Activated T-helper 2 cell treated with anti-CD3 and anti-CD28 coated beads, Interferon-gamma antibody, Interleukin-2, Interleukin-4, amounts not matched to agents 10 μg/mL and 5 μg/mL and 100 μg/mL, durations not matched to agents 14 hours and 24 hours and 36 hours (primary cell): ENCODE measurements at regions not wholly inside any gene's neighbourhood (a gene's known extent, or its start where the extent isn't known, plus 50 kb on each side); places are given as distances from the start of the nearest gene placed in this dataset.

Source experiments
- DNase-seq: peaks from one replicate; pipeline ENCODE4 v3.0.0; 2021; ENCODE audit warnings: low spot score
- H3K27ac Mint-ChIP-seq: one replicate; pipeline ENCODE4 v1.8.0; 2021; ENCODE audit warnings: mixed read lengths
- H3K27me3 Mint-ChIP-seq: one replicate; pipeline ENCODE4 v1.8.0; 2021; ENCODE audit warnings: low read depth, mixed read lengths
- H3K36me3 Mint-ChIP-seq: one replicate; pipeline ENCODE4 v1.8.0; 2021; ENCODE audit warnings: low read depth, mixed read lengths
- H3K4me1 Mint-ChIP-seq: one replicate; pipeline ENCODE4 v1.8.0; 2021; ENCODE audit warnings: low read depth, mixed read lengths
- H3K4me3 Mint-ChIP-seq: one replicate; pipeline ENCODE4 v1.8.0; 2021; ENCODE audit warnings: low read depth, mild to moderate bottlenecking, moderate library complexity, mixed read lengths
- H3K9me3 Mint-ChIP-seq: one replicate; pipeline ENCODE4 v1.8.0; 2021; ENCODE audit warnings: mixed read lengths
- intact Hi-C: fragments of 100-400 bp; cut with micrococcal nuclease; formaldehyde crosslinking; loops from one replicate; pipeline ENCODE4 v1.15.1; 2023

DNA sequence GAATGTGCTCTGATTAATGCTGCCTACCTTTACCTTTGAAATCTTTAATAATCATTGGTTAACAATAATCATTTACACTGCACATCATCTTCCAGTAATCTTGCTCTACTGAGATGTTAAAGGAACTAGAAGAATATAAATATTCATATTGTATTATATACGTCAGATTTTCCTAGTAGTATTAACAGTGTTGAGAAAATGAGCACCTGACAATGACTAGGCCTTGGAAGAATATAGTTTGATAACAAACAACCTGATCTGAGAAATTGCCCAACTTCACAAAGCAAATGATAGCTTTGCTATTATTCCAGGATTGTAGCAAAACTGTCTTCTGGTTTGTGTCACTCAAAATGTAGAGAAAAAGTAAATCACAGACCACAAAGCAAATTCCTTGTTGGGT is 467.1 kb downstream of the NOVA1 start:
- no peaks in the 10 kb centered on the region for H3K27me3 Mint-ChIP-seq
- DNase-seq: no peak
- peaks cover 43% of the 10 kb centered on the region for H3K9me3 Mint-ChIP-seq
- intact Hi-C loops: no loop called here
- H3K4me1 Mint-ChIP-seq: no peaks in the 10 kb centered on the region
- no peak overlapping the region for H3K4me3 Mint-ChIP-seq
- H3K27ac Mint-ChIP-seq: no peak overlapping the region
- H3K36me3 Mint-ChIP-seq: no peaks in the 10 kb centered on the region

DNA sequence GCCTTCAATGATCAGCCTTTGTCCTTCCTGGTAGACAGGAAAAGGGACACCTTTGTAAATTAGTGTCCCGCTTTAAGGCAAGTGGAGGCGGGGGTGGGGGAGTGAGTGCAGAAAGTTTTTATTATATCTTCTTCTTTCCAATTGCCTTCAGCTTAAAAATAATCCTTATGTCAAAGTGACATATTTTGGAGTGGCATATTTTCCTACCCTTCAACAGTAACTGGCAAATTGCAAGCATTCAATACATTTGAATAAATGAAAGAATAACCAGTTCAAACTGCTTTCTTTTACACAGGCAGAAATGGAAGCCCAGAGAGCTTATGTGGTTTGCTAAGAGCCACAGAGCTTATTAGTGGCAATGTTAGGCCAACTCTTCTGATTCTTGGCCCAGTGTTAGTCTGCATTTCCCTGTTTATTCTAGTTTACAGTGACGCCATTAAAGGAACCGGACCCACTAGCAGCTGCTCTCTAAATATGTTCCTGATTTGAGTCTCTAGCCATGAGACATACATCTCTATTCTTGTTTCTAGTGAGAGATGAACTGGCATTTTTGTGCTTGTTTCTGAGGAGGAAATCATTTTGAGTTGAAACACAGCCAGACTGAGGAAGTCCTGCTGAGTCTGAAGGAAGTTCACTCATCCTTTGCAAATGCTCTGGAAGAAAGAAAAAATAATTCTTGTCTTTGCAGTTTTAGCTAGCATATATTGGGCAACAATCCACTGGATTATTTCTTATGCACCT is 468.7 kb downstream of the NOVA1 start:
- H3K4me1 Mint-ChIP-seq: no peaks in the 10 kb centered on the region
- no peak overlapping the region for H3K4me3 Mint-ChIP-seq
- H3K36me3 Mint-ChIP-seq: no peaks in the 10 kb centered on the region
- DNase-seq: no peak
- no peak overlapping the region for H3K27ac Mint-ChIP-seq
- H3K9me3 Mint-ChIP-seq: peaks cover 40% of the 10 kb centered on the region
- H3K27me3 Mint-ChIP-seq: no peaks in the 10 kb centered on the region
- intact Hi-C loops: no loop called here

DNA sequence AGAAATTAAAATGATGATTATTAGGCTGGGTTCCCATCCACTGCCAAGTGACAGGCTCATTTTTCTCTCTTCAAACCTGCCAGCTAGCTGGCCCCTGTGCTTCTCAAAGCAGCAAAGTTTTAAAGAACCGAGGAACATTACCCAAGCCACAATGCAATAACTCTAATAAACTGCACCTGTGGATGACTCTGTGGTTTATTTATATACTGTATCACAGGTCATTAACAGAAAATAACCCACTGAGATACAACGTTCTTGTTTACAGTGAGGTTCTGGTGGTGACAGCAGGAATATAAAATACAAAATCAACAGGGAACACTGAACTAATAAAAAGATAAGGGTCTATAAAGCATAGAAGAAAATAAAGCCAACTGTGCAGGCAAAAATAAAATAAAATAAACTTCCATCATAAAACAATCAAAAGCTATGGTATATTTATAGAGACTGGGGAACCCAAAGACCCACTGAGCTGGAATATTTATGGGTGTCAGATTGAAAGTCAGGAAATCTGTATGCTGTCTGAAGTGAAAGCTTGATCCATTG is 472.9 kb downstream of the NOVA1 start:
- Mint-ChIP-seq H3K36me3 (no peaks in the 10 kb centered on the region), H3K4me1 (no peaks in the 10 kb centered on the region), H3K27me3 (no peaks in the 10 kb centered on the region), H3K4me3 (no peak overlapping the region), H3K9me3 (peaks cover 33% of the 10 kb centered on the region), H3K27ac (no peak overlapping the region)
- DNase-seq: no peak
- intact Hi-C loops: no loop called here

DNA sequence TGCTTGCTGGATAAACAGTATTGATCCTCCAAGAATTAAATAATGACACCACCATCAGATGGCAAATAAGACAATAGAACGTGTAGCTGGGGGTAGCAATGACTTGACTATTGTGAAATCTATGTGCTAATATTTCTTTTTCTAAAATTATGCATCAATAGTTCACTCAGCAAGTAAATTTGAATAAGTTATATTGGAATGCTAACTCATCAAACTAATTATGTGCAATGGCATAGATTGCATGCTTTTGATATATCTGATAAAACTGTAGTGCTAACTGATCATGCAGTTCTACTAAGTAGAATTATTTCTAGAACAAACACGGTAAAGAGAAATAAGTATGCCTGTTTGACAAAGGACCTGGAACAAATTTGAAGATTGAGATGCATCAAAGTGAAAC is 474.4 kb downstream of the NOVA1 start:
- no peak overlapping the region for H3K4me3 Mint-ChIP-seq
- no peaks in the 10 kb centered on the region for H3K36me3 Mint-ChIP-seq
- intact Hi-C loops: no loop called here
- H3K27me3 Mint-ChIP-seq: no peaks in the 10 kb centered on the region
- H3K9me3 Mint-ChIP-seq: peaks cover 37% of the 10 kb centered on the region
- DNase-seq: no peak
- no peaks in the 10 kb centered on the region for H3K4me1 Mint-ChIP-seq
- H3K27ac Mint-ChIP-seq: no peak overlapping the region

DNA sequence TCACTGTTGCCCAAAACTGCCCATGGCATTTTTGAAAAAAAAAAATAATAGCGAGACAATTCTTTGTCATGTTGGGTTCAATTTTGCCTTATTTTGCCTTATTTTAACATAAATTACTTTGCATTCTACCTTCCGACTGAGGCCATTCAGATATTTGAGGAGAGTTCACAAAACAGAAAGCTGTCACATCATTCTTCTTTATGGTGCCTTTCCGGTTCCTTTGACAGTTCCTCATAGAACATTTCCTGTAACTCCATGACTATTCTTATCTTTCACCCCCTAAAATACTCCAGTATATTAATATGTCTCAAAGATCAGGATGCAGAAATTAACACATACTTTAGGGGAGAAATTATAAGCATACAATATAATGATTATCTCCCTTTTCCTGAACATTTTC is 476.7 kb downstream of the NOVA1 start:
- Mint-ChIP-seq H3K4me3 (no peak overlapping the region), H3K4me1 (no peaks in the 10 kb centered on the region), H3K36me3 (no peaks in the 10 kb centered on the region), H3K27me3 (no peaks in the 10 kb centered on the region), H3K27ac (no peak overlapping the region), H3K9me3 (peaks cover 36% of the 10 kb centered on the region)
- DNase-seq: no peak
- intact Hi-C loops: no loop called here

DNA sequence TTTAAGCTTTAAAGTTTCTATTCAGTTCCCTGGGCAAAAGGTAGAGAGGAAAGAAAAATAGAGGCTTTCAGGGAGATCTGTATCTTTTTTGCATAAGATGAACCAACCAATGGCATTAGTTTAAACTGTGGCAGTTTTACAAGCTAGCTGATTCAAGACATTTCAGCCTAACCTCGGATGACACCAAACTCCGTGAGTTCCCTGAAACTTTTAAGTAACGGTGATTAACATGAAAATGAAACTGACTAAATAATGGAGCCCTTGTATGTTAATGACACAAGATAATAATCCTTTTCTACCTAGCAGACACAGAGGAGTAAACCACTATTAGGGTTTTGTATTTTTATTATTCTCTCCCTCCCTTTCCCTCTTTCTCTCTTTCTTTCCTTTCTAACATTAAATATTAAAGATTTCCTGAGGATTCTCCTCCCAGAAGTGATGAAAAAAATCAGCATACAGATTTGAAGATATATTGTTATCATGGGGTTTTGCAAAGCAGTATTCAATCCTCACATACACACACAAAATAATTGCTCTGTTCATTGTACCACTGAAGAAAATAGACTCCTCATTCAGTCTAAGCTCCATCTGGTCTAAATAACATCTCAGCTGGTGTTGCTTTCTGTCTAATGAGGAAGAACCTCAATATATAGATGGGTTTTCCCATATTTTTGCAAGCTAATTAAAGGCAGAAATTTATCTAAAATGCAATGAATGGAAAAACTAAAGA is 483.8 kb downstream of the NOVA1 start:
- H3K27me3 Mint-ChIP-seq: no peaks in the 10 kb centered on the region
- H3K4me1 Mint-ChIP-seq: no peaks in the 10 kb centered on the region
- intact Hi-C loops: no loop called here
- H3K4me3 Mint-ChIP-seq: no peak overlapping the region
- H3K27ac Mint-ChIP-seq: no peak overlapping the region
- H3K9me3 Mint-ChIP-seq: peaks cover 37% of the 10 kb centered on the region
- no peak for DNase-seq
- no peaks in the 10 kb centered on the region for H3K36me3 Mint-ChIP-seq

DNA sequence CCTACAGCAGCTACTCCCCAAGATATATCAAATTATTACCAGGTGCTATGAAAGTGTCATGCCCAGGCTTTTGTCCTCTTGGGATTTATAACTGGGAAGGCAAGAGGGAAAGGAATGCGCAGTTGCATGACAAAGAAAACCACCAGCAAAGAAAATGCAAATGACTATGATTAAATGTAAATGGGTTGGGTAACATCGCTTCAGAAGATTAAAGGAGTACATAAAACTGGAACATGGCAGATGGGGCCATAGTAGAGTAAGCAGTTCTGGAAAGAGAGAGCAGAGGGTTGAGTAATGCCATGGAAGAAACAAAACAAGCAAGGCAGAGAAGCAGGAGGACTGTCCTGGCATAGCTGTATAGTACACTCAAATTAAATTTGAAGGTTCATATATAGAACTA is 493.1 kb downstream of the NOVA1 start:
- Mint-ChIP-seq H3K4me1 (no peaks in the 10 kb centered on the region), H3K27me3 (no peaks in the 10 kb centered on the region), H3K4me3 (no peak overlapping the region), H3K27ac (no peak overlapping the region), H3K36me3 (no peaks in the 10 kb centered on the region), H3K9me3 (peaks cover 51% of the 10 kb centered on the region)
- intact Hi-C loops: no loop called here
- DNase-seq: no peak

DNA sequence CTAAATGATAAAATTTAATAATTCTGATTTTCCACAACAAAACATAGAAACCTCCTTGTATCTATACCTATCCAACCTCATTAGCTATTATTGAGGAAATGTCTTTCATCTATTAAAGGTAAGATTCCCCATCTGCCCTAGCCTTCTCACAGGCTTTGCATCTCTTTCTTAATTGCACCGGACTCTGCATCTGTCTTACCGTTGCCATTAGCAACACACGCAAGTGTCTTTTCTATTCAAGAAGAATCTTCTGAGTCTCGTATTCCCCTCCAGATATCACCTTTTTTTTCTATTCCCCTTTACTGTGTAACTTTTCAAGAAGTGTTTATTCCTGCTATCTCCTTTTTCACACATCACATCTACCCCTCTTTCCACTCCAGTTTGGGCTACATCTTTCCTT is 500.0 kb downstream of the NOVA1 start:
- H3K9me3 Mint-ChIP-seq: peaks cover 45% of the 10 kb centered on the region
- H3K27ac Mint-ChIP-seq: no peak overlapping the region
- intact Hi-C loops: no loop called here
- H3K36me3 Mint-ChIP-seq: no peaks in the 10 kb centered on the region
- no peaks in the 10 kb centered on the region for H3K27me3 Mint-ChIP-seq
- no peaks in the 10 kb centered on the region for H3K4me1 Mint-ChIP-seq
- no peak overlapping the region for H3K4me3 Mint-ChIP-seq
- no peak for DNase-seq

DNA sequence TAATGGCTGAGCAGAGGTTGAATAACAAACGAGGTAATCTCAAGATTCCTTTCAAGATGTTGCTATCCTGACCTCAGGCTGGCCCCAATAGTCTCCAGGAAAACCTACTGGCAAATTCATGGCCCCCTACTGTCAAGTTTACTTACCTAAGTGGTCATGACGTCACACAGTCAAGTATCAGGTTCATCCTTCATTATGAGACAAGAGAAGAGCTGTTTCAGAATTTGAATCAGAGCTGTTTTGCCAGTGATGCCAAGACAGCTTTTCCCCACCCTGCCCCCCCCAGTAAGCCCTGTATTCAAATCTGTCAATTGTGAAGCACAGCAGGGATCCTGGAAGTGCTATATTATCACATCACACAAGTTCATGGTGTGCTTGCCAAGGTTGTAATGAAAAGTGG is 509.6 kb downstream of the NOVA1 start:
- Mint-ChIP-seq H3K36me3 (no peaks in the 10 kb centered on the region), H3K27ac (no peak overlapping the region), H3K9me3 (peaks cover 44% of the 10 kb centered on the region), H3K27me3 (no peaks in the 10 kb centered on the region), H3K4me1 (no peaks in the 10 kb centered on the region), H3K4me3 (no peak overlapping the region)
- intact Hi-C loops: no loop called here
- no peak for DNase-seq

DNA sequence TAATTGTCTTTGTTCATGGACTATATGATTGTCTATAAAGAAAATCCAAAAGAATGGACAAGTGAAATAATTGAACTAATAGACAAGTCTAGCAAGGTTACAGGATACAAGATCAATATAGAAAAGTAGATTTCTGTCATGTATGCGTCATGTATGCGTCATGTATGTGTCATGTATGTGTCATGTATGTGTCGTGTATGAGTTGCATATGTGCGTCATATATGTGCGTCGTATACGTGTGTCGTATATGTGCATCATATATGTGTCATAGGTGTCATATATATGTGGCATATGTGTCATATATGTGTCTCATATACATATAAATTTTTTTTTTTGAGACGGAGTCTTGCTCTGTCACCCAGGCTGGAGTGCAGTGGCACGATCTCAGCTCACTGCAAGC is 516.8 kb downstream of the NOVA1 start:
- H3K36me3 Mint-ChIP-seq: no peaks in the 10 kb centered on the region

DNA sequence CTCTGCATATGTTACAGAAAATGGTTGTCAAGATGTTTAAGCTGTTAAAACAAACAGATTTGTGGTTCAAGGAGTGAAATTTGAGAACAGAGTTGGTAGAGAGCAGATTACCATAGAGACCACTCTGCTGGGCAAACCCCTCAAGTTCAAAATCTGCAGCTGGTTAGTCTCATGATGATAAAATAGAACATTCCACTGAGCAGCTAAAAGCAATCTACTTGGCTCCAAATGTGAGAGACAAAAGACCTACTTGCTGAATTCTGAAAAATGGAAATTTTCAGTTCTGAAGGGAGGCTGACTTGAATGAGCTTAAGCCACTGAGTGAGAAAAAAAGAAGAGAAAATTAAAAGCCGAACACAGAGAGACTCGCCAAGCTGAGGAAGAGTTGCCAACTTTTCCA is 519.3 kb downstream of the NOVA1 start:
- no peak for DNase-seq
- H3K27ac Mint-ChIP-seq: no peak overlapping the region
- intact Hi-C loops: no loop called here
- H3K9me3 Mint-ChIP-seq: peaks cover 57% of the 10 kb centered on the region
- no peaks in the 10 kb centered on the region for H3K36me3 Mint-ChIP-seq
- no peaks in the 10 kb centered on the region for H3K27me3 Mint-ChIP-seq
- no peaks in the 10 kb centered on the region for H3K4me1 Mint-ChIP-seq
- H3K4me3 Mint-ChIP-seq: no peak overlapping the region

More for the DNA sequence above, 516.8 kb downstream of the NOVA1 start:
- Mint-ChIP-seq H3K9me3 (peaks cover 49% of the 10 kb centered on the region), H3K27ac (no peak overlapping the region), H3K27me3 (no peaks in the 10 kb centered on the region), H3K4me3 (no peak overlapping the region), H3K4me1 (no peaks in the 10 kb centered on the region)
- intact Hi-C loops: no loop called here
- DNase-seq: no peak

DNA sequence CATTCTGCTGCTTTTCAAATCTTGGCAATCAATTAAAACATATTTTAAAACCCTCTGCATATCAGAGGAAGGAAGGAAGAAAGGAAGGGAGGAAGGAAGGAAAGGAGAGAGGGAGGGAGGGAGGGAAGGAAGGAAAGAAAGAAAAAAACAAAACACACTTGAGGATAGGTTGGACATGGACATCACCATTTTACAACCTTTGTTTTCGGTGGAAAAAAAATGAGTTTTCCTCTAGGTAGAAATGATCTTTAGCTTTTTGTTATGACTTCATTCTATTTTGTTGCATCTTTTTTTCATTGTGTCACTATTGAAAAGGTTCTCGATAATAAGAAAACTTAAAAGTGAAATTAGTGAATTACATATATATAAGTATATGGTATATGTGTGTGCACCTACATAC is 522.9 kb downstream of the NOVA1 start:
- Mint-ChIP-seq H3K4me1 (no peaks in the 10 kb centered on the region), H3K4me3 (no peak overlapping the region), H3K9me3 (peaks cover 42% of the 10 kb centered on the region), H3K36me3 (no peaks in the 10 kb centered on the region), H3K27me3 (no peaks in the 10 kb centered on the region), H3K27ac (no peak overlapping the region)
- DNase-seq: no peak
- intact Hi-C loops: no loop called here

DNA sequence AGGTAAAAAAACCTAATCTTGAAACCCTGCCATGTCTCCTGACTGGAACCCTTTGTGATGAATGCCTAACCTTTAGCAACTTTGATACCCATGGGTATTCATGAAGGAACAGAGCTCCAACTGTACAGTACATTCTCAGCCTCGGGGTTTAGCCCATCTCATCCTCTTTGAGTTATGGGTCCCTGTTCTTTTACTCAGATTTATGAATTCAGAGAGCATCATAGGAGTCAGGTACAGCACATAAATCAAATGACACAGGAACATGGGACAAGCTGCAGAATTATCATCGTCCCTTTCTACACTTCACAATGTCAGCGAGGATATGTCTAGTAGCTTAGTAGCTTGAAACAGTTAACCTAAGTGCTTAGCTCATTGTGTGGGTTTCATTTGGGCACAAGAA is 527.4 kb downstream of the NOVA1 start:
- intact Hi-C loops: no loop called here
- Mint-ChIP-seq H3K36me3 (no peaks in the 10 kb centered on the region), H3K27me3 (no peaks in the 10 kb centered on the region), H3K4me3 (no peak overlapping the region), H3K27ac (no peak overlapping the region), H3K9me3 (peaks cover 49% of the 10 kb centered on the region), H3K4me1 (no peaks in the 10 kb centered on the region)
- no peak for DNase-seq
